Small intestine (tissue), 7 donors: ENCODE measurements at regions not wholly inside any gene's neighbourhood (a gene's known extent, or its start where the extent isn't known, plus 50 kb on each side); places are given as distances from the start of the nearest gene placed in this dataset.

ENCODE experiments used
- DNase-seq, 2 donors: peaks; one replicate each; pipeline versions ENCODE4 v3.0.0 to v3.0.0-alpha.2; 2013
- FAIRE-seq: peaks from 2 replicates; lab custom pipeline; 2012; peaks lifted over from hg19 to GRCh38; lab: Jason Lieb, UNC
- H3K27ac ChIP-seq, 3 donors: one replicate each; pipeline ENCODE4 v1.5.1; 2013; ENCODE audit warnings: low read length in 2 of 3, mild to moderate bottlenecking in 2 of 3, control low read depth in 1 of 3, inconsistent platforms in 1 of 3, low read depth in 1 of 3, moderate library complexity in 1 of 3
- H3K27me3 ChIP-seq, 3 donors: one replicate each; pipeline ENCODE4 v1.6.1; 2013; ENCODE audit warnings: low read length in 3 of 3, inconsistent platforms in 1 of 3; ENCODE audit not compliant: control insufficient read depth in 3 of 3, insufficient read depth in 3 of 3
- H3K36me3 ChIP-seq, 3 donors: one replicate each; pipeline ENCODE4 v1.6.1; 2013; ENCODE audit warnings: low read length in 3 of 3, inconsistent platforms in 1 of 3, low read depth in 1 of 3, mild to moderate bottlenecking in 1 of 3, moderate library complexity in 1 of 3; ENCODE audit not compliant: control insufficient read depth in 3 of 3, insufficient read depth in 2 of 3
- H3K4me1 ChIP-seq, 3 donors: one replicate each; pipeline ENCODE4 v1.6.1; 2013; ENCODE audit warnings: low read length in 2 of 3, inconsistent platforms in 1 of 3, low read depth in 1 of 3, mild to moderate bottlenecking in 1 of 3, moderate library complexity in 1 of 3; ENCODE audit not compliant: control insufficient read depth in 3 of 3, insufficient read depth in 2 of 3
- H3K4me3 ChIP-seq, 3 donors: one replicate each; pipeline ENCODE4 v1.5.1; 2013; ENCODE audit warnings: low read length in 3 of 3, control low read depth in 1 of 3, inconsistent platforms in 1 of 3, low read depth in 1 of 3, mild to moderate bottlenecking in 1 of 3, moderate library complexity in 1 of 3
- H3K9me3 ChIP-seq, 2 donors: one replicate each; pipeline ENCODE4 v1.6.1; 2013; ENCODE audit warnings: low read depth in 1 of 2, low read length in 1 of 2; ENCODE audit not compliant: control insufficient read depth in 2 of 2, insufficient read depth in 1 of 2
- WGBS, 3 donors: extraction: QIAGEN DNeasy Blood & Tissue Kit; methylation state at CpG; one replicate each; pipeline ENCODE4 v1.1.7; 2013; 5-methylcytosine and 5-hydroxymethylcytosine counted together
- donor health status: healthy with polysubstance abuse.
- donor health status: control.
- donor health status: control.
- donor health status: Bipolar disorder and iron deficiency.
- donor health status: healthy.

DNA sequence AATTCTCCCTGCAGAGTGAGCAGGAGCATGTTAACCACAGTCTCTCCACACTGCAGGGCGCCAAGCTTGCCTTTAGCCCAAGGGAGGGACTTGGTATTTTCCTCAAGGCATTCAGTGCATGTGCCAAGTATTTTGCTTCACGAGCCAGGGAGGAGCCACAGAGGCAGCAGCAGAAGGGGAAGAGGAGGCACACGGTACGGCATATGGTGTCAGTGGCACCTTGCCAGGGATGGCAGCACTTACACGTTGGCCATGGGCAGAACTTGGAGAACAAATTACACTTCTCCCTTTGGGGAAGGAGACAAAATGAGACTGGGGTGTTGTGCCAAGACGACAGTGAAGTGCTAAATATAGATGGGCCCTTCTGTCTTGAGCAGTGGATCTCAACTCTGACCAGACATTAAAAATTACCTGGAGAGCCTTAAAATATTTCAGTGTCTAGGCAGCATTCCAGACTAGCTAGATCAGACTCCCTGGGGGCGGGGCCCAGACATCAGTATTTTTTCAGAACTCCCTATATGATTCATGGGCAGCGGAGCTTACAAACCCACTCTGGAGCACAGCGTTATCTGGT is 155.8 kb downstream of the DRD1 start:
- Histone ChIP-seq H3K36me3 (no peaks in the 10 kb centered on the region), H3K27me3 (no peaks in the 10 kb centered on the region), H3K4me1 (peaks cover 0 to 8% (median 0%) of the 10 kb centered on the region in 3 donors), H3K27ac (no peak overlapping the region), H3K4me3 (no peak overlapping the region), H3K9me3 (no peaks in the 10 kb centered on the region)
- DNase-seq (no peak), FAIRE-seq (no peak)
- WGBS, 3 donors, result 65 to 73% (median 71%) methylated on average over 9 of the region's 9 CpGs

DNA sequence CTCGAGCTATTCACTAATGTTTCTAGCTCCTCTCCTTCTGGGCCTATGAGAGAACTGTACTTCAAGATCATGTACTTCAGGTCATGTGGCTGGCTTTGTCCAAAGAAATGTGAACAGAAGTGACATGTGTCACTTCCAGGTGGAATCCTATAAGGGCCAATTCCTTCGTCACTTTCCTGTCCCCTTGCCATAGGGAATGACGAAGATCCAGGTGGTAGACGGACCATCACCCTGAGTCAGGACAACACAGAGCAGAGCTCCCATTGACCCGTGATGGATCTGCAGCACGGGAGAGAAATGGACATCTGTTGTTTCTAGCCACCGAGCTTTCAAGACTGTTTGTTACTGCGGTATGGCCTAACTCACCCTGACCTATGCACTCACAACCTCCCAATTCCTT is 157.0 kb downstream of the DRD1 start:
- DNase-seq, result no peak
- Histone ChIP-seq H3K4me3 (no peak overlapping the region), H3K27ac (no peak overlapping the region), H3K36me3 (no peaks in the 10 kb centered on the region), H3K27me3 (no peaks in the 10 kb centered on the region), H3K9me3 (no peaks in the 10 kb centered on the region), H3K4me1 (peaks cover 0 to 13% (median 0%) of the 10 kb centered on the region in 3 donors)
- FAIRE-seq, result no peak
- 85 to 92% (median 91%) methylated on average over 8 of the region's 8 CpGs for WGBS, 3 donors

DNA sequence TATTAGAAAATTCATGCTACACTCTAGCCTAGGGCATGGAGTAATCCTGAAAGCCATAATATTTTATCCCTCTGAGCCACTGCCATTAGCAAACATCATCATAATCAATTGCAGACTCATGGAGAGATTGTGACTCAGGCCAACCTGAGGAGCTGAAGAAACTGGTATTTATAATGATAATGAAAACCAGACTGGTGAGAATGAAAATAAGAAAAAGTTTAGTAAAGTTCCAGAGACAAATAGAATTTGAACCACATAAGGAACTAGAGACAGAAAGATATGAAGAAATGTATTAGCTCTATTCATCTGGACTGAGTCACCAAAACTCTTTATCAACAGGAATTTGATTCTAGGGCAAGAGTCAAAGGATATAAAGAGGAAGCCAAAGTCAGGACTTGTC is 158.7 kb downstream of the DRD1 start:
- FAIRE-seq (no peak), DNase-seq (peak; percentile 42 to 50)
- Histone ChIP-seq H3K27me3 (no peaks in the 10 kb centered on the region), H3K4me3 (no peak overlapping the region), H3K27ac (no peak overlapping the region), H3K36me3 (no peaks in the 10 kb centered on the region), H3K9me3 (no peaks in the 10 kb centered on the region), H3K4me1 (peaks cover 0 to 13% (median 0%) of the 10 kb centered on the region in 3 donors)

DNA sequence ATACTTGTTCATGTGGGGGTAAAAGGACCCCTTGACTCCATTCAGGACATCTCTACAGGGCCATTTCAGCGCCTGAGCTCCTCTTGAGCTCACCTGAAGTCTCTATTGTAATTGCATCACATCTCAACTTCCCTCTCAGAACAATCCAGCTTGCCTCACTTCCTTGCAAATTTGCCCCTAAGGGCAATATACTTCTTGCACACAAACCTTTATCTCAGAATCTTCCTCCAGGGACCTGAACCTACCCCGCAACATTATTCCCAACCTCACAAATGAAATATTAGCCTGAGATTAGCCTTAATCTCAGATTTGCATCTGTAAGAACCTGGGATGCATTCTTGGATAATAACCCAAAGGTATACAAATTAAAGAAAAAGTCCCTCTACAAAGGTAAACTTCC is 159.2 kb downstream of the DRD1 start:
- WGBS, 3 donors, result 67 to 85% (median 72%) methylated on average over 2 of the region's 2 CpGs
- peaks cover 0 to 13% (median 0%) of the 10 kb centered on the region in 3 donors for H3K4me1 ChIP-seq
- no peaks in the 10 kb centered on the region for H3K9me3 ChIP-seq
- H3K27ac ChIP-seq, result no peak overlapping the region
- H3K4me3 ChIP-seq, result no peak overlapping the region
- H3K36me3 ChIP-seq, result no peaks in the 10 kb centered on the region
- no peaks in the 10 kb centered on the region for H3K27me3 ChIP-seq
- DNase-seq (no peak), FAIRE-seq (no peak)

DNA sequence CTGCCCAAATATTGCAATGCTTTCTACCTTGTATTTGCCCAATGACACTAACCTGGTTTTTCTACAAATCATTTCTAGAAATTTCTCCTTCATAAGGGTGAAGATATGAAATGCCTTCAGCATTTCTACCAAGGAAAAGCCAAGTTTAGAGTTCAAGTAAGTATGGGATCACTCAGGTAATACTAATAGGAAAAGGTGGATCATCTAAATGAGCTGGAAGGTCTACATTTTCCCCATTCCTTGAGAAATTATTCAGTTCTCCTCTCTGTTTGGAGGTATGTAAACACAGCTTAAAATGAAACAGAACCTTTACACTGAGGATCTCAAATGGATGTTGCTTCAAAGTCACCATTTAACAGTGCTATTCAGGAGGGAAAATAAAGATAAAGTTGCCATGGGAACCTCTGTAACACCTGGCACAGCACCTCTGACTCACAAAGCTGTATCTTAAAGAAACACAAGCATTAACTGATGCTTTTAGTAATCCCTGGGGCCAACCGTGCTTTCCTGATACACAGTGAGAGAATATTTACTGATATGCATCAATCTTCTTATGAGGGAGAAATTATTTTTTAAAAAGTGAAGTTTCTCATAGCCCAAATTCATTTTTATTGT is 161.3 kb downstream of the DRD1 start:
- H3K27me3 ChIP-seq, result no peaks in the 10 kb centered on the region
- peak; percentile 68 to 87 for DNase-seq
- H3K27ac ChIP-seq, result no peak overlapping the region
- no peaks in the 10 kb centered on the region for H3K36me3 ChIP-seq
- no peak for FAIRE-seq
- H3K9me3 ChIP-seq, result no peaks in the 10 kb centered on the region
- H3K4me1 ChIP-seq, result peaks cover 0 to 13% (median 0%) of the 10 kb centered on the region in 3 donors
- H3K4me3 ChIP-seq, result no peak overlapping the region
- WGBS, 3 donors, result 7 to 31% (median 22%) methylated on average over 1 of the region's 1 CpG

DNA sequence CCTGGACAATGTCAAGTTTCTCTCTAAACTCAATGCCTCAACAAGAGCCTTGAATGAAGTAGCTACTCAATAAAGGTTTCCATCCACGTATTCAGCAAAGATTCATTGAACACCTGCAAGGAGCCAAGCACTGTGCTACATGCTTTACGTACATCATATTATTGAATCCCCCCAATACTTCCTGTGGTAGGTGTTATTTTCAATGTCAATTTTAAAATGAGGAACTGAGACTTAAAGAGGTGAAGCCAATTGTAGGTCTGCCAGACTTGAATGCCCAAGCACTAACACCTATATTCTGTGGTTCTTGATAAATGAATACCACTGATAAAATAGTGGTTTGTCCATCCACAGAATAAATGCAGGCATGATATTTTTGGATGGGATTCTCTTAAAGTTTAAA is 162.3 kb downstream of the DRD1 start:
- H3K9me3 ChIP-seq, result no peaks in the 10 kb centered on the region
- no peak overlapping the region for H3K27ac ChIP-seq
- H3K36me3 ChIP-seq, result no peaks in the 10 kb centered on the region
- peaks cover 0 to 13% (median 0%) of the 10 kb centered on the region in 3 donors for H3K4me1 ChIP-seq
- WGBS, 3 donors, result 72 to 84% (median 76%) methylated on average over 2 of the region's 2 CpGs
- FAIRE-seq, result no peak
- no peak overlapping the region for H3K4me3 ChIP-seq
- DNase-seq, result no peak
- no peaks in the 10 kb centered on the region for H3K27me3 ChIP-seq

DNA sequence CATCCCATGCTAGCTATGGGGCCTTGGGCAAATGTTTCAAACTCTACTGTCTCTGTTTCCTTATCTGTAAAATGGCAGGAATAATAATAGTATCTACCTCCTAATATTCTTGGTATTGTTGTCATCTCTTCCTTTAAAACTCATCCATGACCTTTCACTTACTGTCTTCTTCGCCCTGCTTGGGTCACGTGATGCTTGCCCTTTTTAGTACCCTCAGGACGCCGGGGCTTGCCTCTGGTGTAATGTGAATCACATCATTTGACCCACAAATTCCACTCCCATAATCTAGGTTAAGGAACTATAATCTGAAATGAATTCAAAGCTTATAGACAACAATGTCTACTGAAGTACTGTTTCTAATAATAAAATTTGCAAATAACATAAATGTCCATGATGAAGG is 162.7 kb downstream of the DRD1 start:
- FAIRE-seq, result no peak
- WGBS, 3 donors, result 69 to 90% (median 87%) methylated on average over 4 of the region's 4 CpGs

DNA sequence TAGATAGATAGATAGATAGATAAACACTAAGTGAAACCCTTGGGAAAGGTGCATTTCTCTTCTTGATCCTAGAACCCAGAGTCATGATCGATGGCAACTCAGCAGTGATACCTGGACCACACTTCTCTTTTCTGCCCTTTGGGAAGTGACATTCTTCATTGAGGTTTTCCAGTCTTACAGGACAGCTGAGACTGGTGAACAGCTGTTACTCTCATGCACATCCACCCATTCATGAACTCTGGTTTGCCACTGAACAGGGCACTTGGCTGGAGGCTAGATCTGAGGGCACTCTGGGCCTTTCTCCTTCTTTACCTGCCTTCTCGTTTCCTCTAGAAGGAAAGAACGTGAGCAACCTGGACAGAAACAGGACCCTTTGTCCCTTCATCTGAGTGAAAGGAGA is 164.5 kb downstream of the DRD1 start:
- Histone ChIP-seq H3K4me1 (peaks cover 0 to 9% (median 0%) of the 10 kb centered on the region in 3 donors), H3K36me3 (no peaks in the 10 kb centered on the region), H3K4me3 (no peak overlapping the region), H3K27me3 (no peaks in the 10 kb centered on the region), H3K9me3 (no peaks in the 10 kb centered on the region), H3K27ac (no peak overlapping the region)
- FAIRE-seq, result no peak
- no peak for DNase-seq
- 69 to 76% (median 75%) methylated on average over 3 of the region's 3 CpGs for WGBS, 3 donors

More for the DNA sequence above, 162.7 kb downstream of the DRD1 start:
- DNase-seq, result no peak
- Histone ChIP-seq H3K4me1 (peaks cover 0 to 13% (median 0%) of the 10 kb centered on the region in 3 donors), H3K4me3 (no peak overlapping the region), H3K36me3 (no peaks in the 10 kb centered on the region), H3K9me3 (no peaks in the 10 kb centered on the region), H3K27me3 (no peaks in the 10 kb centered on the region), H3K27ac (no peak overlapping the region)

DNA sequence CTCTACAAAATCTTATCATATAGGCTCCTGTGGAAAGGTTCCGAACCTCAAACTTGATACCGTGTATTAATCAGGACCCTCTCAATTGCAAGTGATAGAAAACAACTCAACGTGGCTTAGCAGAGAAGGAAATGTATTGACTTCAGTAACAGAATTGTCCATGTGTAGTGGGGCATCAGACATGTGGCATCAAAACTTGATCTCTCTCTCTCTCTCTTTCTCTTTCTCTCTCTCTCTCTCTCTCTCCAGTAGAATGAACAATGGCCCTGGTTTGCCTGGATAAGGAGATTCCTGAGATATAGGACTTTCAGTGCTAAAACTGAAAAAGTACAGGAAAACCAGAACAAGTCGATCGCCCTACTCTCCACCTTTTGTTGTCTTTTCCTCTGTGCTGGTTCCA is 168.2 kb downstream of the DRD1 start:
- H3K4me1 ChIP-seq, result no peaks in the 10 kb centered on the region
- no peaks in the 10 kb centered on the region for H3K27me3 ChIP-seq
- H3K36me3 ChIP-seq, result no peaks in the 10 kb centered on the region
- H3K9me3 ChIP-seq, result no peaks in the 10 kb centered on the region
- H3K27ac ChIP-seq, result no peak overlapping the region
- WGBS, 3 donors, result 67 to 76% (median 70%) methylated on average over 5 of the region's 5 CpGs
- H3K4me3 ChIP-seq, result no peak overlapping the region
- no peak for FAIRE-seq
- DNase-seq, result no peak
